GM19372 (cell line): ENCODE measurements at regions not wholly inside any gene's neighbourhood (a gene's known extent, or its start where the extent isn't known, plus 50 kb on each side); places are given as distances from the start of the nearest gene placed in this dataset.
"Not testable (repeated sequence)": the region's sequence is repeated elsewhere in the genome, so short reads cannot be mapped to it uniquely, and the experiment has no call there.

Source experiments
- ATAC-seq: cut with Tn5 transposase; IDR thresholded peaks from one replicate; pipeline ENCODE4 v1.9.1; 2021; ENCODE audit warnings: mild to moderate bottlenecking, low read depth, moderate library complexity; ENCODE audit not compliant: unreplicated experiment

- ATAC-seq = no peak
Measured at GRCh38 chr4:78660559-78660958, 109.0 kb downstream of the ANXA3 start.

- ATAC-seq = no peak
Measured at GRCh38 chr4:78661086-78661690, 109.6 kb downstream of the ANXA3 start.

GRCh38 chr4:78661921-78662521 lies 110.5 kb downstream of the ANXA3 start:
- ATAC-seq = peak; percentile 72

GRCh38 chr4:78662658-78663057 lies 111.1 kb downstream of the ANXA3 start:
- ATAC-seq = no peak

GRCh38 chr4:78664296-78664695 lies 111.9 kb upstream of the BMP2K start:
- ATAC-seq = not testable (repeated sequence)

- ATAC-seq = no peak
Measured at GRCh38 chr4:78665216-78665770, 110.9 kb upstream of the BMP2K start.

- no peak for ATAC-seq
Measured at GRCh38 chr4:78666830-78667258, 109.3 kb upstream of the BMP2K start.

- no peak for ATAC-seq
Measured at GRCh38 chr4:78667325-78667724, 108.8 kb upstream of the BMP2K start.

- ATAC-seq = peak; percentile 77
Measured at GRCh38 chr4:78667764-78668163, 108.4 kb upstream of the BMP2K start.

GRCh38 chr4:78669453-78669852 lies 106.7 kb upstream of the BMP2K start:
- no peak for ATAC-seq

- ATAC-seq = no peak
Measured at GRCh38 chr4:78671903-78672815, 104.0 kb upstream of the BMP2K start.

- ATAC-seq = no peak
Measured at GRCh38 chr4:78673337-78673736, 102.8 kb upstream of the BMP2K start.

GRCh38 chr4:78675325-78675724 lies 100.8 kb upstream of the BMP2K start:
- ATAC-seq = no peak

GRCh38 chr4:78682070-78682469 lies 94.1 kb upstream of the BMP2K start:
- ATAC-seq = no peak

- ATAC-seq = no peak
Measured at GRCh38 chr4:78683352-78683751, 92.8 kb upstream of the BMP2K start.

GRCh38 chr4:78684325-78685079 lies 91.6 kb upstream of the BMP2K start:
- no peak for ATAC-seq

- no peak for ATAC-seq
Measured at GRCh38 chr4:78687818-78688217, 88.3 kb upstream of the BMP2K start.

- no peak for ATAC-seq
Measured at GRCh38 chr4:78688366-78688765, 87.8 kb upstream of the BMP2K start.

GRCh38 chr4:78689261-78689660 lies 86.9 kb upstream of the BMP2K start:
- ATAC-seq = no peak

- no peak for ATAC-seq
Measured at GRCh38 chr4:78689700-78690323, 86.3 kb upstream of the BMP2K start.
